ENCODE measurements at regions not wholly inside any gene's neighbourhood (a gene's known extent, or its start where the extent isn't known, plus 50 kb on each side); places are given as distances from the start of the nearest gene placed in this dataset.

DNA sequence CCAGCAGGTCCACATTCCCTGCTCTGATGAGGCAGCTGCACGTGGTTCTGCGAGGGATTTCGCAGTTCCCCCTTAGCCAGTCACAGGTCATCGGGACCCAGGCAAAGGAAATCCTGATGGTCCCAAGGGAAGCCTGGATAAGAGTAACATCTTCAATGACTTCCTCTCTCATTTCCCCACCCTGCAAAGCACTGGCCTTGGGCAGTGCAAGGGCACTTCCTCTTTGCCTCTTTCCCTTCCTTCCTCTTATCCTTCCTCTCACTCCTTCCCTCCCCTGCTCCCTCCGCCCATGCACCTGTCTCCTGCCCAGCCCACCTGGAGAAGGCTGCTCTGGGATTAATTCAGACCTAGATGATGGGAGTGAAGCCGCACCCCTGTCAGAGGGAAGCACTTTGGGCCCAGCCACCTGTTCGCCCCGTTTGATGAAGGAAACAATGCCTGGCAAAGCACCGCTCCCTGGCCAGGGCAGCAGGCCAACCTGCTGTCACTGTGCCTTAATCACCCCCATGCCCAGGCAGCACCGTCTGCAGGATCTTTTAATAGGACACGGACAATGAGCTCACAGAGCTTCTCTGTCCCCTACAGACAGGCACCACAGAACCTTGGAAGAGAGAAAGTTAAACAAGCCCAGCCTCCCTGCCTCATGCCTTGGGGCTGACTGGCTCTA is 113.5 kb upstream of the PABPC3 start:
- Histone ChIP-seq H3K9me3 (ENCODE audit: control insufficient read depth, insufficient read depth, low read depth, low read length) (no peaks in the 10 kb centered on the region), H3K27me3 (ENCODE audit: control insufficient read depth, insufficient read depth, low read length) (no peaks in the 10 kb centered on the region; the same call in 1 of the 2 replicates), H3K4me3 (ENCODE audit: low read depth in 2 of 2, low read length in 2 of 2) (no peak overlapping the region), H3K4me1 (ENCODE audit: control insufficient read depth, insufficient read depth, low read length) (no peaks in the 10 kb centered on the region), H3K36me3 (ENCODE audit: control insufficient read depth, insufficient read depth, low read length) (no peaks in the 10 kb centered on the region), H3K27ac (ENCODE audit: low read length) (no peak overlapping the region)
- in situ Hi-C loops (cut with HindIII; ENCODE audit: low pct_unique_long_range_greater_than_20kb, low sequenced_read_pairs), result no loop called here
- CTCF ChIA-PET, result no interaction called here
- TF ChIP-seq REST (IDR thresholded peaks at IDR 0.05; ENCODE audit: insufficient read depth in 1 of 2, low read depth in 2 of 2, low read length in 1 of 2) (no peak), TCF7L2 (IDR thresholded peaks at IDR 0.05; ENCODE audit: low read depth, low read length) (no peak), SIN3A (IDR thresholded peaks at IDR 0.05; ENCODE audit: borderline replicate concordance, insufficient read depth, low read depth, low read length) (no peak), CTCF (IDR thresholded peaks at IDR 0.05) (no peak), POLR2AphosphoS5 (IDR thresholded peaks at IDR 0.05; ENCODE audit: low read depth, low read length) (no peak)
- intact Hi-C loops (cut with micrococcal nuclease; ENCODE audit: unreplicated experiment), result no loop called here
- POLR2A ChIA-PET, result no interaction called here
- DNase-seq (ENCODE audit: low read depth, low spot score), result no peak
- no peak for ATAC-seq
- BruUV-seq (replicated peaks), result no TSS peak

DNA sequence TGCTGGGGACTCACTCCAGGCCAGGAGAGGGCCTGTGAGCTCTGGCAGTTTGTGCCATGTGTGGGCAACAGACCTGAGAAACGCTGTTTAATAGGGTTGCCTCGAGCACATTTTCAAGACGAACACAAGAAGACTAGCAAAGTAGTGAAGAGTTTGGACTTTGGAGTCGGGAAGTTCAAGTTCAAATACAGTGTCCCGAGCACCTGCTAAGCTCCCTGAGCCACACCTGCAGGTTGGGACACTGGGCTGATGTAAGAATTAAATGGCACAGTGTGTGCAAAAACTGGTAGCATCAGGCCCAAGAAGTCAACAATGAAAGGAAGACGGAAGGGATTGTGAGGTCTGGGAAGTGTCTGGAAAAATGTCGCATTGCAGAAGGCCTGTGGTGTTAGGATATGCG is 112.8 kb upstream of the PABPC3 start:
- intact Hi-C loops (cut with micrococcal nuclease; ENCODE audit: unreplicated experiment), result no loop called here
- H3K4me1 ChIP-seq (ENCODE audit: control insufficient read depth, insufficient read depth, low read length), result no peaks in the 10 kb centered on the region

More for the DNA sequence above, 112.8 kb upstream of the PABPC3 start:
- H3K9me3 ChIP-seq (ENCODE audit: control insufficient read depth, insufficient read depth, low read depth, low read length), result no peaks in the 10 kb centered on the region
- H3K27me3 ChIP-seq (ENCODE audit: control insufficient read depth, insufficient read depth, low read length), result no peaks in the 10 kb centered on the region; the same call in none of the 2 replicates
- DNase-seq (ENCODE audit: low read depth, low spot score) (no peak), ATAC-seq (no peak)
- ChIA-PET POLR2A (no interaction called here), CTCF (no interaction called here)
- no peak overlapping the region for H3K27ac ChIP-seq (ENCODE audit: low read length)
- no TSS peak for BruUV-seq (replicated peaks)
- TF ChIP-seq SIN3A (IDR thresholded peaks at IDR 0.05; ENCODE audit: borderline replicate concordance, insufficient read depth, low read depth, low read length) (no peak), POLR2AphosphoS5 (IDR thresholded peaks at IDR 0.05; ENCODE audit: low read depth, low read length) (no peak), TCF7L2 (IDR thresholded peaks at IDR 0.05; ENCODE audit: low read depth, low read length) (no peak), REST (IDR thresholded peaks at IDR 0.05; ENCODE audit: insufficient read depth in 1 of 2, low read depth in 2 of 2, low read length in 1 of 2) (no peak), CTCF (IDR thresholded peaks at IDR 0.05) (no peak)
- no peak overlapping the region for H3K4me3 ChIP-seq (ENCODE audit: low read depth in 2 of 2, low read length in 2 of 2)
- no peaks in the 10 kb centered on the region for H3K36me3 ChIP-seq (ENCODE audit: control insufficient read depth, insufficient read depth, low read length)
- in situ Hi-C loops (cut with HindIII; ENCODE audit: low pct_unique_long_range_greater_than_20kb, low sequenced_read_pairs), result no loop called here
